ENCODE measurements at regions not wholly inside any gene's neighbourhood (a gene's known extent, or its start where the extent isn't known, plus 50 kb on each side); places are given as distances from the start of the nearest gene placed in this dataset.
A peak's percentile ranks its signal among the peaks of the same experiment; 100 is the strongest.
"Not testable (repeated sequence)": the region's sequence is repeated elsewhere in the genome, so short reads cannot be mapped to it uniquely, and the experiment has no call there.

GRCh38 chr2:111339476-111339875, 218.8 kb downstream of the BCL2L11 start:
- not testable (repeated sequence) for FAIRE-seq; DNase-seq (ENCODE audit: insufficient read length, low spot score)

DNA sequence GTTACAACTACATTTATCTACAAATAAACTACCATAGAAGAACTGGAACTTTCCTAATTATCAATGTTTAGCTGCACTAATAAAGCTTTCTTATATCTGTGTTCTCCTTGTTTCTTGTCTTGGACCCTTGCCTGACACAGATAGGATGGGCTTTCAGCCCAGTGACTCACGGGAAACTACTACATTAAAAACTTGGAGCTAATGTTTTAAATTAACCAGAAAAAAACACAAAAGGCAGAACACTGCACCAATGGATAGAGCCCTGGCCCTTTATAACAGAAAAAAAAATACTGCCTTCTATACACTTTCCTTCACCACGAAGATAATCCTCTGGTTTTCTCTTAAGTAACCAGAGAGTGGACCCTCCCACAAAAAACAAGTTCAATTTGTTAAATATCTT, 223.9 kb downstream of the BCL2L11 start:
- not testable (repeated sequence) for FAIRE-seq; DNase-seq (ENCODE audit: insufficient read length, low spot score)

- FAIRE-seq; DNase-seq (ENCODE audit: insufficient read length, low spot score): not testable (repeated sequence)
Measured at GRCh38 chr2:111345439-111345838, 224.7 kb downstream of the BCL2L11 start.

GRCh38 chr2:111346018-111346930, 225.6 kb downstream of the BCL2L11 start:
- not testable (repeated sequence) for DNase-seq (ENCODE audit: insufficient read length, low spot score); FAIRE-seq

- FAIRE-seq; DNase-seq (ENCODE audit: insufficient read length, low spot score): not testable (repeated sequence)
Measured at GRCh38 chr2:111347695-111348094, 227.0 kb downstream of the BCL2L11 start.

DNA sequence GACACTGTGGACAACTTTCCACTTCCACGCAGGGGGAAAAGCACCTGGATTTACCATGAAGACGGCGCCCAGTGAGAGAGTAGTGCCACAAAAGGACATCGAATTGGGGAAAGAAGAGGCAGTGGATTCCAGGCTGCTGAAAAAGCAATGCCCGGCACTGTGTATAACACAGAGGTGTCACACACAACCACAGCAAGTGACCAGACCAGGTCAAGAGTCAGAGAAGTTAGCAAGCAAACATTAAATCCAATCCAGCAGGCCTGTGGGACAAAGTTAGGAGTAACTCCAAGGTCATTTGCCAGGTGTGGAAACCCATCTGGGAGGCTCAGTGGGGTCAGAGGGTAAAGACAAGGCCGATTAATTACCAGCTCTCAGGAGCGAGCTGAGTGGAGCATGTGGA, 227.6 kb downstream of the BCL2L11 start:
- DNase-seq (ENCODE audit: insufficient read length, low spot score); FAIRE-seq: not testable (repeated sequence)

- FAIRE-seq; DNase-seq (ENCODE audit: insufficient read length, low spot score): not testable (repeated sequence)
Measured at GRCh38 chr2:111355022-111355817, 234.5 kb downstream of the BCL2L11 start.

DNA sequence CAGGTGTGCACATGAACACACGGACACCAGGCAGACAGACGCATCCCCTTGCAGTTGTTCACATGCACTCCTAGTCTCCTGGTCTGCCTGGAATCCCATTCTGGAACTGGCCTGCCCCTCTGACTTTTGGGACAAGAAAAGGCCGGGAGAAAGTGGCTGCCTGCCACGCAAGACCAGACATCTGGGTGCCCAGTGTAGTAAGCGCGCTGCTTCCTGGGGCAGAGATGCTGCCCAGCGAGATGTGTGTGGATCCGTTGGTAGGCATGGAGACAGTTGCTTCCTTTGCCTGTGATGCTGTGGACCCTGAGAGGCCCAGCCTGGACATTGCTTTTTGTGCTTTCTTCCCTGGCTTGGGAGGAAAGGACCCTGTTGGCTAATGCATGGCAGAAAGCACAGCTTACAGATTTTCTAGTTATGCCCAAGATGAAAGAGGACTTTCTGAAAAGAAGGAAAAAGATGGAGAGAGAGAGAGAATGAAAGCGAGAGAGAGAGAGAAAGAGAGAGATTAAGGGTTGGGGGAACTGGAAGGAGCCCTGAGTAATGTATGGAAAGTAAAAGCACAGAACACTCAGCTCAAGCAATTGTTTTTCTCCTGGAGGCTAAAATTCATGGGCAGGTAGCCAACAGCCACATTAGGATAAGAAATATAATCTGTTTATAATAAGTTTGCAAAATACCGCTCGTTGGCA, 235.3 kb downstream of the BCL2L11 start:
- DNase-seq (ENCODE audit: insufficient read length, low spot score), result not testable (repeated sequence)

DNA sequence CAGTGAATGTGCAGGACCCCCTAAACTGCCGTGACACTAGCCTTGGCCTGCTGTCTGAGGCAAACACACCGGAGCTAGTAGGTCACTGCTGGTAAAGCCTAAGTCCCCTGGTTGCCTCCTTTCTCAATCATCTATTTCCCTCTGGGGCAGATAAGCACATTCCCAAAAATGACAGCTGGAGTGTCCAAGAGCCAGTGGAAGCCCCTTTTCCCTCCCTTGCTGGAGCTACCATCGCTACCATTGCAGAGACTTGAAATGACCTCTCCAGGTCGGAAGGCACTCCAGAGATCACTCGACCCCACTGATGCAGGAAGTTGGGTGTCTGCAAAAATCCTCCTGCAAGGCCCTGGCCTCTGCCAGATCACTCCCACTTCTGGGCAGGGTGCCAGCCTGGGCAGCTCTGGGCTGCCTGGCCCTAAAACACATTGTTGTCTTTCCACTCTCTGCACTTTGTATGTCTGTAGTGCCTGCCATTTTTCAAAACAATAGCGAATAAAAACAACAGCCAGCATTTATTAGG, 235.9 kb downstream of the BCL2L11 start:
- FAIRE-seq; DNase-seq (ENCODE audit: insufficient read length, low spot score): not testable (repeated sequence)

More for the DNA sequence above, 235.3 kb downstream of the BCL2L11 start:
- not testable (repeated sequence) for FAIRE-seq

DNA sequence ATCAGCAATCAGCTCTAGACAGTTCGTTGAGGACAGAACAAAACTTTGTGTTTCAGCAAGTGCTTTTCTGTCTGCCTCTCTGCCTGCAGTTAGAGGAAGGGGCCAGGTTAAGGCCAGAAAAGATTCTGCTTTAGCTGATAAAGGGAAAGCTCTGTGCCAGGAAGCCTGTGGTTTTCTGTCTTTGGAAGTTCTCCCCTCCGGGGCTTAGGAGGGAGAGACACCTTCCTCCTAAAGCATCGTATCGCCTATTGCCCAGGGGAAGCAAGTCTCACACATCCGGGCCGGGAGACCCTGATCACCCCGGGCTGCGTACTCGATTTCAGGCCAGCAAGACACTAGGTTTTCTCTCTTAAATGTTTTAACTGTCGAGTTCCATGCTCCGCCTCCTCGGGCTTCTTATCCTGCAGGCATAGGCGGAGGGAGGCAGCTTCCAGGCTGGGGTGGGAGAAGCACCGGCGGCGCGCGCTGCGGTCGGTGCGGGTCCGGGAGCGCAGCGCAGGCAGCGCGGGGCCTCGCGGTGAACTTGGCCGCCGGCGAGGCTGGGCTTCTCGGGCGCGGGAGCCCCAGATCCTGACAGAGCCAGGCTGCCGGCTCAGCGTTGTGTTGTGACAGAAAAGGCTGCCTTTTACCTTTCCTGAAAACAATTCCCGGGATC, 245.4 kb downstream of the BCL2L11 start:
- not testable (repeated sequence) for FAIRE-seq; DNase-seq (ENCODE audit: insufficient read length, low spot score)

DNA sequence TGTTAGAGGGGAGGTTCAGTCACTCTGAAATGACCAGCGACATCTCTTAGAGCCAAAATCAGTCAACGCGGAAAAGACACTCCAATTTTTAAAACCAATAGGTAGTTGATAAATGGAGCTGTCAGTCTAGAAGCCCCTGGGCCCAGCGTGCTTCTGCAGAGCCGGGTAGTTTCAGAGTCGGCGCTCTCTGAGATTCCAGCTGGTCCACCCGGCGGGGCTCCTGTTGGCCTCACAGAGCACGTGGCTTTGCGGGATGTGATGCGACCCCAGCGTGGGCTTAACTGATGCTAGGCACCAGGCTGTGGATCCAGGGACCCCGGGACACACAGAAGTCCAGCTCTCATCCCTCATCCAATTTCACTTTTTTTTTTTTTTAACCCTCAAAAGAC, 245.9 kb downstream of the BCL2L11 start:
- FAIRE-seq; DNase-seq (ENCODE audit: insufficient read length, low spot score): not testable (repeated sequence)

DNA sequence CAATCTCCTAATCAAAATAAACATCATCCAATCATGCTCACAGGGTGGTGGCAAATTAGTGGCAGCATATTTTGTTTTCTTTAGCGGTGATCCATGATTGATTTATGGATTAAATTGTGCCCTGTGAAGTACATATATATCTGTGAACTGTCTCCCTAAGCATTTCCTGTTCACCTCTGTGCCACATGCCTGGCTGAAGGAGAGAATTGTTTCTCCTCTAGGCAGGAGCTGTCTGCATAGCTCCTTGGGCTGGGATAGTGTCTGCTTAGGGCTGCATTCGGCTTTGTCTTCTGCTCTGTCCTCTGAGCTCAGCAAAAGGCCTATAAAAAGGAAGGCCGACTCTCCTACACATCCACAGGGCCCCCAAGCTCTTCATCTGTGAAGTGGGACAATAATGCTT, 246.4 kb downstream of the BCL2L11 start:
- FAIRE-seq; DNase-seq (ENCODE audit: insufficient read length, low spot score): not testable (repeated sequence)

DNA sequence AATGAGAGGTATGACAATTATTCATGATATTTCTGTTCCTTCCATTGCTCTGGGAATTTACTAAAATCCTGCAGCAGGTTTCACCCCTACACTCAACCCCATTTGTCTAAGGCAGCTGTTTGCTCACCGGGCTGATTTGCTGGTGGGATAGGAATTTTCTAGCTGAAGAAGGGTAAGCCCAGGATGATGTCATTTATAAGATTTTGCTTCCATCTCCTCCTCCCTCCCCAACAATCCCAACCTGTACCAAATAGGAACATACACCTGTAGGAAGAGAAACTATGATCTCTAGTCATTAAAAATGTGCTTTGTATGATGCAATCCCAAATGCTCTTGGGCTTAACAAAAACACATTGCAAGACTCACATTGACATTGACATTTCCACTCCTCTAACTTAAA, 247.2 kb downstream of the BCL2L11 start:
- not testable (repeated sequence) for DNase-seq (ENCODE audit: insufficient read length, low spot score); FAIRE-seq

GRCh38 chr2:111368288-111368687, 247.6 kb downstream of the BCL2L11 start:
- peak; percentile 40 for FAIRE-seq
- DNase-seq (ENCODE audit: insufficient read length, low spot score), result not testable (repeated sequence)

DNA sequence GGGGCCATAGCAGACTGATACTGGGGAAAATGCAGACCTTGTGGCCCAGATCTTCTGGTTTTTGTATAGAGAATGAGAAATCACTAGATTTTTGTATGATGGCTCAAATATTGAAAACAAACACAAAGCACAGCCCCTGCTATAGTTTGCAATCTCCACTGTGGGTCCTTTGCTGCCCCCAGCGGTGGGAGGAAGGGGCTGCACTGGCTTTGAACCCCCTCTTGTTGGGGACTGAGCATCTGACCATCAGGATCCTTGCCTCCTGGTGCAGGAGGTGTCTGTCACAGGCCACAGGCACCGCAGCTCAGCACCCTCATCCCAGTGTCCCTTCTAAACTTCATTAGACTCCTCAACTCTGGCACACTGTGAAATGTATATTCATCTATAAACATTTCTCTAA, 252.3 kb downstream of the BCL2L11 start:
- FAIRE-seq; DNase-seq (ENCODE audit: insufficient read length, low spot score): not testable (repeated sequence)

GRCh38 chr2:111373989-111374388, 253.3 kb downstream of the BCL2L11 start:
- not testable (repeated sequence) for FAIRE-seq

GRCh38 chr2:111374734-111375133, 254.0 kb downstream of the BCL2L11 start:
- not testable (repeated sequence) for FAIRE-seq; DNase-seq (ENCODE audit: insufficient read length, low spot score)

More at GRCh38 chr2:111373989-111374388, 253.3 kb downstream of the BCL2L11 start:
- DNase-seq (ENCODE audit: insufficient read length, low spot score), result not testable (repeated sequence)

GRCh38 chr2:111375320-111375883, 254.7 kb downstream of the BCL2L11 start:
- not testable (repeated sequence) for FAIRE-seq

More at GRCh38 chr2:111375320-111375883, 254.7 kb downstream of the BCL2L11 start:
- DNase-seq (ENCODE audit: insufficient read length, low spot score), result not testable (repeated sequence)

Data from GM12891 (cell line).